Glomerular visceral epithelial cell (primary cell): ENCODE measurements at regions not wholly inside any gene's neighbourhood (a gene's known extent, or its start where the extent isn't known, plus 50 kb on each side); places are given as distances from the start of the nearest gene placed in this dataset.

ENCODE experiments used
- DNase-seq: peaks from one replicate; pipeline ENCODE4 v3.0.0-alpha.2; 2016; ENCODE audit errors: extremely low spot score

DNA sequence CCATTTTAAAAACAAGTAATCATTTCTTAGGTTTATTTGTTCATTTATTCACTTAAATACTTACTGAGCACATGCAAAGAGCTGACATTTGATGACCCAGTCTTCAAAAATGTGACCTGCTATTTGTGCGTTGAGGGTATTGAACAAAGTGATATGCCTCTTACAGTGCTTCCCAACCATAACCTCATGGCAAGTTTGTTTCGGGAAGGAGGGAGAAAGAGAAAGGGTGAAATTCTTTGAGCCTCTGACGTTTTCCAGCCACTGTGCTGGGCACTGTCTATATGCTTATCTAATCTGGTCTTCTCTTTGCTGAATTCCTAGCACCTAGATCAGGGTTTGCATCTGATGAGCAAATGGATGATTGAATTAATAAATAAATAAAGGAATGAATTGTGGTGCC lies 479.1 kb downstream of the HAPSTR1 start:
- DNase-seq = no peak

- DNase-seq = no peak
Observed at GRCh38 chr16:9578459-9578858, 487.0 kb downstream of the HAPSTR1 start.

DNA sequence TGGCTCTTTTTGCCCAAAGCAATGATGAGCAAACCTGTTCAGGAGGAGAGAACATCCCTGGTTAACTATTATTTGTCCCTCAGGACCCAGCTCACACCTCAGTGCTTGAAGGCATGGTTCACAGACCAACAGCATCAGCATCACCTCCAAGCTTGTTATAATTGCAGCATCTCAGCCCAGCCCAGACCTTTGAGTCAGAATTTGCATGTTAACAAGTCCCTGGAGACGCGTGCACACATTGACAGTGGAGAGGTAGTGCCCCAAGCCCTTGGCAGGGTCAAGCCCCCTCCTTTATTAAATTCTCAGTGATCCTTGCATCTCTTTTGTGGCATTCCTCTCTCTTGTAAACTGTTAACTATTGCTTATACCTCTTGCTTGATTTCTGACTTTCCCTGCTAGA lies 488.6 kb downstream of the HAPSTR1 start:
- no peak for DNase-seq

GRCh38 chr16:9593440-9593839 lies 502.0 kb downstream of the HAPSTR1 start:
- no peak for DNase-seq

DNA sequence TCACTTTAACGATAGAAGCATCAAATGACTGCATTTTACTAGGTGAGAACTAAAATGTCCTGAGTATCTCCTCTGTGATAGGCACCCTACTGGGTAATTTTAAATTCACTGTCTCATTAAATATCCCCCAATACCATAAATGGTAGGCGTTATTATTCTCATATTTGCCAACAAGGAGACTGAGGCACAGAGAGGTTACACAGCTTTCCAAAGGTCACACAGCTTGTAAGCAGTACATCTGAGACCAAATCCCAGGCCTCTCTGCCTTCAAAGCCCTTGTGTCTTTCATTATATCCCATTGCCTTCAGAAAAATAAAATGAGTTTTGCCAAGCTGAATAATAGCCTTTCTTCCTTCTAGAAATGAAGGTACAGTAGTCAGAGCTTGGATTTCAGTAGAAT lies 502.6 kb downstream of the HAPSTR1 start:
- DNase-seq = no peak

DNA sequence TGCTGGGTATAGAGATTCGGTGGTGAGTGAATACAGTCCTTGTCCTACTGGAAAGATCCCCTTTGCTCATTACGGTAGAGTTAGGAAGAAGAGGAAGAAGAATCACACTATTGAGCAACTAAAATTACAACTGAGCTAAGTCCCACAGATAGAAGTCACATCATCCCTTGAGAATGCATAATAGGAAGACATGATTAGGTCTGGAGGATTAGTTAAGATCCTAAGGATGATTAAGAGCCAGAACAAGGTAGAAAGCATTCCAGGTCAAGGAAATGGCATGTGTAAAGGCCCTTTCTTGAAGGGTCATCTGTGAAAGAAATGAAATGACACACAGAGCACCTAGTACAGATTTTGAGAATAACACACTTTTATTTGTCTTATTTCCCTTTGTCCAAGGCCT lies 503.5 kb downstream of the HAPSTR1 start:
- no peak for DNase-seq

- no peak for DNase-seq
Observed at GRCh38 chr16:9595393-9595792, 503.9 kb downstream of the HAPSTR1 start.

- no peak for DNase-seq
Observed at GRCh38 chr16:9596788-9597187, 505.3 kb downstream of the HAPSTR1 start.

DNA sequence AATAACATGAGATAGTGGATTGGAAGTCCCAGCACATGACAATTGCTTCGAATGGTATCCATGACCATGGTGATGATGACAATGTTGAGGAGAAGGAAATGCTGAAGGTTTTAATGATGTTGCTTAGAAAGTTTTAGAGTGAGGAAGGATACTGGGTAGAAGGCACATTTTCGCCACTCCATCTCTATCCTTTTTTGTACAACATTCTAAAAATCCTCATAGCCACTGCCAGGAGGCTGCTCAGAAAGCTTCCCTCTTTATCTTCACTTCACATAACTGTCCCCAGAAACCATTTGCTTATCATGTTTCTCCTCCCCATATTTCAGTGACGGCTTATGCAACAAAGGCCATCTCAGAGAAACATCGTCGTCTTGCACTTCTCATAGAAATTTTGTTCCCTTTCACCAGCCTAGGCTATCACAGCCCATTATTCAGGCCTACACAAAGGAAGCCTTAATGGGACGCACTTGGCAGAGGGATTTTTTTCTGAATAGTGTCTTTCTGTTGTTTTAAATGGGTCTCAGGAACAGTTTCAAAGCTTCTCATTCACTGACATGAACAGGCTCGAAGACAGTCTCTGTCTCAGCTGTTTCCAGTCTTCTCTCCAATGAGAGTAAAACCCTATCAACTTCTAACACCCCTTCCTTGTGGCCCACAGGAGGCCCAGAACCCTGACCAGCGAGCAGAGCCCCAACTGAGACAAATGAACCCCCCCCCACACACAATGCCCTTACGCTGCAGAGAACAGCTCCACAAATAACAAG lies 506.7 kb downstream of the HAPSTR1 start:
- no peak for DNase-seq

- DNase-seq = no peak
Observed at GRCh38 chr16:9598731-9599083, 507.3 kb downstream of the HAPSTR1 start.

GRCh38 chr16:9599415-9600120 lies 508.1 kb downstream of the HAPSTR1 start:
- no peak for DNase-seq

DNA sequence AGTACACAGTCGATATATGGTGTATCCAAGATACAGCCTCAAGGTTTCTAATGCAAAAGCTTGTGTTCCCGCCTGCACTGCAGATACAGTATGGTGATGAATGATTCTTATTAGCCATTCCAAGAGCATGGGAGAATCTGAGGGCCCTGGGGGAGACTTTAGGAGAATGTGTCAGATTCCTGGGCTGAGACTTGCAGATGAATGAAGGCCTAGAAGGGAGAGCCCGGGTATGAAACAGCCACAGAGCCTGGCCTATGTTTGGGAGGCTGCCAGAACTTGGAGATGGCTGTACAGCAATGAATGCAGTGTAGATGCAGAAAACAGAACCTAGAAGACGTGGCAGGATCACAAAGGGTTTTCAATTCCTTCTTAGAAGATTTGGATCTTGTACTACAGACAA lies 510.7 kb downstream of the HAPSTR1 start:
- DNase-seq = no peak

DNA sequence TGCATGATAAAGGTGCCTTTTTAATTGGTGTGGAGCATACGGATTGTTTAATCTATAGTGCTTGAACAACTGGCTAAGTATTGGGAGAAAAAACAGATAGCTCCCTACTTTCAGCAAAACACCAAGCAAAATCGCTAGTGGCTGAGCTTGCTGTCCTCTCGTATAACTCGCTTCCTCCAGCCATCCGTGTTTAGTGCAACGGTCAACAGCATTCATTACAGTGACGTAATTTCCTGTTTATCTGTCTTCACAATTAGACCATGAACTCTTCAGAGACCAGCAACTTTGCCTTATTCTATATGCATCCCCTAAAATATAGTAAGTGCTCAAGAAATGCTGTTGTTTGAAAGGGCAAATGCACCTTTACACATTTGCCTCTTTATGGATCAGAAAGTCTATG lies 511.9 kb downstream of the HAPSTR1 start:
- DNase-seq = no peak

- no peak for DNase-seq
Observed at GRCh38 chr16:9607515-9608230, 516.2 kb downstream of the HAPSTR1 start.

DNA sequence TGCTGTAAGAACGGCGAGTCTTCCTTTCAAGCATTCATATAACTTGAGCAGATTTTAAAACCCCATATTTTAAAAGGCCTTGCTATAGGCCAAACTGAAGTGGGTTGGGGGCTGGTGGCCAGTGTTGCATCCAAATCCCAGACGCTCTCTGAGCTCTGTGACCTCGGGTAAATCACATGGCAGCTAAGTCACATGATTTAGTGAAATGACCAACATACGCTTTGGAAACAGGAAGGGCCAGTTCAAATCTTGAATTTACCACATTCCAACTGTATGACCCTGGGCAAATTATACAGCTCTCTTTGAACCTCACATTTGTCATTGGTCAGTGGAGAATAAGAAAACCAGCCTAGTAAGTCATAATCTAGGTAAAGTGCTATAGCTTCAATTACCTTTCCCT lies 519.3 kb downstream of the HAPSTR1 start:
- no peak for DNase-seq

DNA sequence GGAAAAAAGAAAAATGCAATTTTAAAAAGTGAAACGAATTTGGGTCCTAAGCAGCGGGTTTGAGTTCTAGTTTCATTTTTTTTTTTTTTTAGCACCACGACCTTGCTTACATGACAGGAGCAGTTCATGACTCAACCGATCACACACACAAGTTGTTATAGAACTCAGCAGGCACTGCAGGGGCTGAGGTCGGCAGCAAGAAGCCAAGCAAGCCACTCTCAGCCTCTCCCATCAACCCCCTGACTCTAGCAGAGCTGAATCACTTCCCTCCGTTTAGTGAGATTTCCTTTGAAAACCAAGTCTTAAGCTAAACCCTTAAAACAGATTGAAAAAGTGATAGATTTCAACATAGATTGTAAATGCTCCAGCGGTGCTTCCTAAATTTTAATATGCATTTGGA lies 520.8 kb downstream of the HAPSTR1 start:
- no peak for DNase-seq

DNA sequence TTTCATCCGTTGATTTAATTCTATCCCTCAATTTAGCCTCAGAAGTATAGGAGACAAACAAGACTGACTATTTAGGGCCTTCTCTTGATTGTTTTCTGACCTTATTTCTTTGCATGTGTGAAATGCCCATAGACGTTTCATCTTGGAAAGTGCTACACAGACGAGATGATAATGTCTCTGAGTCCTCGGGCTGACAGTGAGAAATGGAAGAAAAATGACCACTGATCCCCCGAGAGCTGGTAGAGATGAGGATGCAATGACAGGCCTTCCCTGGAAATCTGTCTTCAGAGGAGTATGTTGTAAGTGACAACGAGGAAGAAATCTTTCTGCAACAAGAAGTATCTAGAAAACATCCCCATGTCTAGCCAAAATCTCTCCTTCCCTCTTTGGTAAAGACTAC lies 522.9 kb downstream of the HAPSTR1 start:
- no peak for DNase-seq

- no peak for DNase-seq
Observed at GRCh38 chr16:9622268-9622667, 530.8 kb downstream of the HAPSTR1 start.

DNA sequence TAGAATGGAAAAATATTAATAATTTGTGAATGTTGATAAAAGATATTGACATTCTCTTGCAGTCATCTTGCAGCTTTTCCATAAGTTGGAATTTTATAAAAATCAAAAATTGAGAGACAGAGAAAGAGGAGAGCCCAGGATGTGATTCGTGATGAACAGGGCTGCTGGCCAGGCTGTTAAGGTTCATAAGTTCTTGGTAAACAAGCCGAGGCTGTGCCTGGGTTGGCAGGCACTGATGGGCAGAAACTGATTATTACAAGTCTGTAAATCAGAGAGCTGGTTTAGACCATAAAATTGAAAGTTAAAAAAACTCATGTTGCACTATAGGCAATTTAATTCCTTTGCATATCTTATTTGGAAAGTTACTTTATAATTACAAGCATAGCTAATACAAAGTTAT lies 533.7 kb downstream of the HAPSTR1 start:
- DNase-seq = no peak

- DNase-seq = no peak
Observed at GRCh38 chr16:9627427-9627826, 536.0 kb downstream of the HAPSTR1 start.

DNA sequence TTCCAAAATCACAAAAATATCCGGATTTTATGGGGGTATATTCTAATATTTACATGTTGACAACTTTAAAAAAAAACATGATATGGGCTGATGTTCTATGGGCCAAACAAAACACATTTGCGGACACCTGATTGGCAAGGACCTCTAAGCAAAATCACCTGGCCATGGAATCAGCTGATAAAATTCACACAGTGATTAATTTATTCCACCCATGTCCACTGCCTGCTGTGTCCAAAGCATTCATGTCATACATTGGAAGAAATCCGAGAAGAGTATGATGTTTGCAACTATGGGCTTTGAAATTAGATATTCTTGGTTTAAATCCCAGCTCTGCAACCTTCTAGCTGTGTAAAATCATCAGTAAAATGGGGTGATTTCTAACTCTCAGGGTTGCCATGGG lies 538.7 kb downstream of the HAPSTR1 start:
- no peak for DNase-seq

DNA sequence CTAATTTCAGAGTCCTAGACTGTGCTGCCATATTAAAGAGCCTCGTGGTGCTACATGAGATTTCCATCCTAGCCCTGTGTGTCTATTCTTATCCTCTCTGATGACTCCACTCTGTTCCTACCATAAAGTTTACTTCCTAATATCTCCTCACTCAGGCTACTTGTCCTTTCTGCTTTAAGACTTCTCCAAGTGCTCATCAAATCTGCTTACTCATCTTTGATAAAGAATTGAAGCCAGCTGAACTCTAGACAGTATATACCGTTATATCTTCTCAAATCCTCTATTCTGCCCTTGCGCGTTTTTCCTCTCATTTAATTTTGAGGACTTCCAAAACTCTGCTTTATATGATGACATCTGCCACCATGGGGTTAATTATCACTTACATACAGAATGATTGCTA lies 539.5 kb downstream of the HAPSTR1 start:
- no peak for DNase-seq

DNA sequence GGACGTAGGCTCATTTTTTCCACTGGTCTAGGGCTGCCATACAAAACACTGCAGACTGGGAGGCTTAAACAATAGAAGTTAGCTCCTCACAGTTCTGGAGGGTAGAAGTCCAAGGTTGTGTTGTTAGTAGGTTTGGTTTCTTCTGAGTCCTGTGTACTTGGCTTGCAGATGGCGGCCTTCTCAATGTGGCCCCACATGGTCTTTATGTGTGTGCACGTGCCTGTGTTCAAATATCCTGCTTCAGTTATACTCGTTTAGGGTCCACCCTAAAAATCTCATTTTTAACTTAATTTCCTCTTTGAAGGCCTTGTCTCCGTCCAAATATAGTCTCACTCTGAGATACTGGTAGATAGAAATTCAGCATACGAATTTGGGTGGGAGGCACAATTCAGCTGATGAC lies 542.4 kb downstream of the HAPSTR1 start:
- no peak for DNase-seq
